GM18499 (cell line): ENCODE measurements at regions not wholly inside any gene's neighbourhood (a gene's known extent, or its start where the extent isn't known, plus 50 kb on each side); places are given as distances from the start of the nearest gene placed in this dataset.

Experiments used
- ATAC-seq: cut with Tn5 transposase; IDR thresholded peaks from one replicate; pipeline ENCODE4 v1.9.1; 2021; ENCODE audit warnings: moderate number of reproducible peaks; ENCODE audit not compliant: insufficient read depth, unreplicated experiment

GRCh38 chr10:128307820-128308219 lies 181.6 kb upstream of the MKI67 start:
- ATAC-seq, result no peak

- no peak for ATAC-seq
Measured at GRCh38 chr10:128310971-128311658, 184.9 kb upstream of the MKI67 start.

GRCh38 chr10:128312250-128312649 lies 186.0 kb upstream of the MKI67 start:
- ATAC-seq, result no peak

- ATAC-seq, result no peak
Measured at GRCh38 chr10:128314686-128315085, 188.5 kb upstream of the MKI67 start.

- ATAC-seq, result no peak
Measured at GRCh38 chr10:128316121-128316726, 190.0 kb upstream of the MKI67 start.

GRCh38 chr10:128316925-128317324 lies 190.7 kb upstream of the MKI67 start:
- ATAC-seq, result no peak

GRCh38 chr10:128318366-128318765 lies 192.1 kb upstream of the MKI67 start:
- ATAC-seq, result no peak

GRCh38 chr10:128318913-128319312 lies 192.7 kb upstream of the MKI67 start:
- ATAC-seq, result no peak

- no peak for ATAC-seq
Measured at GRCh38 chr10:128322106-128322505, 195.9 kb upstream of the MKI67 start.

- no peak for ATAC-seq
Measured at GRCh38 chr10:128322950-128323349, 196.7 kb upstream of the MKI67 start.

- no peak for ATAC-seq
Measured at GRCh38 chr10:128324058-128324827, 198.0 kb upstream of the MKI67 start.

- ATAC-seq, result no peak
Measured at GRCh38 chr10:128325788-128326187, 199.6 kb upstream of the MKI67 start.

- no peak for ATAC-seq
Measured at GRCh38 chr10:128326251-128326650, 200.0 kb upstream of the MKI67 start.

GRCh38 chr10:128326851-128327250 lies 200.6 kb upstream of the MKI67 start:
- no peak for ATAC-seq

- ATAC-seq, result no peak
Measured at GRCh38 chr10:128336401-128336800, 210.2 kb upstream of the MKI67 start.

GRCh38 chr10:128337860-128338378 lies 211.7 kb upstream of the MKI67 start:
- no peak for ATAC-seq

- ATAC-seq, result no peak
Measured at GRCh38 chr10:128338951-128339350, 212.7 kb upstream of the MKI67 start.

GRCh38 chr10:128339753-128340152 lies 213.5 kb upstream of the MKI67 start:
- no peak for ATAC-seq

- no peak for ATAC-seq
Measured at GRCh38 chr10:128345353-128345752, 219.1 kb upstream of the MKI67 start.

GRCh38 chr10:128360783-128361182 lies 234.6 kb upstream of the MKI67 start:
- no peak for ATAC-seq

GRCh38 chr10:128361487-128361886 lies 235.3 kb upstream of the MKI67 start:
- no peak for ATAC-seq
